ENCODE measurements at regions not wholly inside any gene's neighbourhood (a gene's known extent, or its start where the extent isn't known, plus 50 kb on each side); places are given as distances from the start of the nearest gene placed in this dataset.
A peak's percentile ranks its signal among the peaks of the same experiment; 100 is the strongest.

DNA sequence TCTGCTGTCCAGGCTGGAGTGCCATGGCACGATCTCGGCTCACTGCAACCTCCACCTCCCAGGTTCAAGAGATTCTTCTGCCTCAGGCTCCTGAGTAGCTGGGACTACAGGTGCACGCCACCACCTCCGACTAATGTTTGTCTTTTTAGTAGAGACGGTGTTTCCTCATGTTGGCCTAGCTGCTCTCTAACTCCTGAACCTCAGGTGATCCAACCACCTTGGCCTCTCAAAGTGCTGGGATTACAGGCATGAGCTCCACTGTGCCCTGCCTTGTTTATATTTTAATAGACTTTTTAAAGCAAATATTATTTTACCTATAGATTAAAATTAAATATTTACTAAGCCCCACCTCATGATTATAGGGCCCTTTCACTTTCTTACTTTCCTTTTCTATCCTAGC is 483.2 kb upstream of the EPHA7 start:
- Mint-ChIP-seq H3K36me3 (ENCODE audit: low read depth) (no peaks in the 10 kb centered on the region), H3K9me3 (ENCODE audit: low read depth) (no peaks in the 10 kb centered on the region), H3K4me3 (ENCODE audit: unreplicated experiment) (no peak overlapping the region), H3K4me1 (ENCODE audit: low read depth) (peaks cover 2% of the 10 kb centered on the region), H3K27ac (ENCODE audit: unreplicated experiment) (no peak overlapping the region), H3K27me3 (ENCODE audit: low read depth) (no peaks in the 10 kb centered on the region)
- no peak for DNase-seq (ENCODE audit: low spot score)
- TF ChIP-seq, protein P1, sequence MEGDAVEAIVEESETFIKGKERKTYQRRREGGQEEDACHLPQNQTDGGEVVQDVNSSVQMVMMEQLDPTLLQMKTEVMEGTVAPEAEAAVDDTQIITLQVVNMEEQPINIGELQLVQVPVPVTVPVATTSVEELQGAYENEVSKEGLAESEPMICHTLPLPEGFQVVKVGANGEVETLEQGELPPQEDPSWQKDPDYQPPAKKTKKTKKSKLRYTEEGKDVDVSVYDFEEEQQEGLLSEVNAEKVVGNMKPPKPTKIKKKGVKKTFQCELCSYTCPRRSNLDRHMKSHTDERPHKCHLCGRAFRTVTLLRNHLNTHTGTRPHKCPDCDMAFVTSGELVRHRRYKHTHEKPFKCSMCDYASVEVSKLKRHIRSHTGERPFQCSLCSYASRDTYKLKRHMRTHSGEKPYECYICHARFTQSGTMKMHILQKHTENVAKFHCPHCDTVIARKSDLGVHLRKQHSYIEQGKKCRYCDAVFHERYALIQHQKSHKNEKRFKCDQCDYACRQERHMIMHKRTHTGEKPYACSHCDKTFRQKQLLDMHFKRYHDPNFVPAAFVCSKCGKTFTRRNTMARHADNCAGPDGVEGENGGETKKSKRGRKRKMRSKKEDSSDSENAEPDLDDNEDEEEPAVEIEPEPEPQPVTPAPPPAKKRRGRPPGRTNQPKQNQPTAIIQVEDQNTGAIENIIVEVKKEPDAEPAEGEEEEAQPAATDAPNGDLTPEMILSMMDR (IDR thresholded peaks at IDR 0.05), result no peak

DNA sequence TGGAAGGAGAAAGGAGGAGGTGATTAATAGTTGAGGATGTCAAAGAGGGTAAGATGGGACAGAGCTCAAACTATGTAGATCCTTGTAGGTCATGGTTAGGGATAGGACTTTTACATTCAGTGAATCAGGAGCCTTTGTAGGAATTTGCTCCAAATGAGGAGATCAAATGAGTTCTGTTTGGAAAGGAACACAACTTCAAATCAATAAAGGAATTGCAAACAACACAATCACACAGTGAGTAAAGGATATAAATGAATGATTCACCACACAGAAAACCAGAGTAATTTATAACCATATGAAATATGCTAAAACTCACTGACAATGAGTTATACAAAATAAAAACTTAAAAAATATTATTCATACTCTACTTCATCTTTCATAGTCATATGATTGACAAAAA is 480.8 kb upstream of the EPHA7 start:
- DNase-seq (ENCODE audit: low spot score), result no peak
- H3K27ac Mint-ChIP-seq (ENCODE audit: unreplicated experiment), result no peak overlapping the region
- H3K4me3 Mint-ChIP-seq (ENCODE audit: unreplicated experiment), result no peak overlapping the region
- TF ChIP-seq, protein P1 (IDR thresholded peaks at IDR 0.05), result no peak
- peaks cover 15% of the 10 kb centered on the region for H3K4me1 Mint-ChIP-seq (ENCODE audit: low read depth)
- no peaks in the 10 kb centered on the region for H3K27me3 Mint-ChIP-seq (ENCODE audit: low read depth)
- H3K9me3 Mint-ChIP-seq (ENCODE audit: low read depth), result peaks cover 3% of the 10 kb centered on the region
- no peaks in the 10 kb centered on the region for H3K36me3 Mint-ChIP-seq (ENCODE audit: low read depth)

DNA sequence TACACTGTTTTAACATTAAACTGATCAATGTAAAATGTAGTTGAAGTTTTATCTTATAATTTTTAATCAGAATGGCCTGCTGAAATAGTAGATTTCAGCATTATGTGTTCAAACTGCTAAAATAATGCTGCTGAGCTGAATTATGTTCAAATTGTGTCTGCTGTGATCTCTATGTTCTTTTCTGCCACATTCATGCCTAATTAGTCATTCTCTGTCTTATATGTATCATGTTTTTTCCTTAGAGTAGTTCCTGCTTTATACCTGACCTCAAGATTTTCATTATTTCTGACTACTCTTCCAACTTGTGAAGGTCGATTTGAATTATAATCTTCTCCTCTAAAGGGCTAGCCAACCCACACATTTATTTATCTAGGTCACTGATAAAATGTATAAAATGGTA is 476.7 kb upstream of the EPHA7 start:
- H3K27ac Mint-ChIP-seq (ENCODE audit: unreplicated experiment), result peak overlapping the region; percentile 18
- no peak overlapping the region for H3K4me3 Mint-ChIP-seq (ENCODE audit: unreplicated experiment)
- H3K9me3 Mint-ChIP-seq (ENCODE audit: low read depth), result peaks cover 6% of the 10 kb centered on the region
- peaks cover 1% of the 10 kb centered on the region for H3K36me3 Mint-ChIP-seq (ENCODE audit: low read depth)
- DNase-seq (ENCODE audit: low spot score), result no peak
- TF ChIP-seq, protein P1 (IDR thresholded peaks at IDR 0.05), result no peak
- no peaks in the 10 kb centered on the region for H3K27me3 Mint-ChIP-seq (ENCODE audit: low read depth)
- peaks cover 28% of the 10 kb centered on the region for H3K4me1 Mint-ChIP-seq (ENCODE audit: low read depth)

DNA sequence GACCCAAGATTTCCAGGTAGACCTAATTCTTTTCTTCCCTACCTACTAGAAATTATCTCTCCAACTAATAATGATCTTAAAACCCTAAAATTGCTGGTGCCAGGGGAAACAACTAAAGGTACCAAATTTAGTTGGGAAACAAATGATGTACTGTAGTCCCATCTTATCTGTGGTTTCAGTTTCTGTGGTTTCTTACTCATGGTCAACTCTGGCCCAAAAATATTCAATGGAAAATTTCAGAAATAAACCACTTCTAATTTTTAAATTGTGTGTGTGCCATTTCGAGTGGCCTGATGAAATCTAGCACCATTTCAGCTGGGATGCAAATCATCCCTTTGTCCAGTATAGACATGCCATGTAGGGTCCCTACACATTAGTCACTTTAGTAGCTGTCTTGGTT is 475.2 kb upstream of the EPHA7 start:
- H3K27ac Mint-ChIP-seq (ENCODE audit: unreplicated experiment), result no peak overlapping the region

DNA sequence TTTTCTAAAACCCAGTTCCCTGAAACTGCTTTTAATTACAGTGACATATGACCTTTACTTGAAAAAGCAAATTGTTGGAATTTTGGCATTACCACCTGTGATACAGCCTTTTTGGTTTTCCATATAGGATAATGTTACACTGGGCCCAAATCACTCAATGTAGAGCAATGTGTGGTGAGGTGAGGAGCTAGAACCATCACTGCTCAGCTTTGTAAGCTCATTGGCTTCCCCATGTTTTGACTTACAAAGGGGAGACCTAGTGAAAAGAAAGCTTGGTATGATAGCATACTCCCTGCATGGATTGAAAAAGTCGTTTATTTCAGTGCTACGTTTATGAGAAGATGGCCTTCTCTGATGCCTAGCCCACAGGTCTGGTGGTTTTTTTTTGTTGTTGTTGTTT is 470.4 kb upstream of the EPHA7 start:
- Mint-ChIP-seq H3K36me3 (ENCODE audit: low read depth) (peaks cover 1% of the 10 kb centered on the region), H3K9me3 (ENCODE audit: low read depth) (peaks cover 7% of the 10 kb centered on the region), H3K27ac (ENCODE audit: unreplicated experiment) (no peak overlapping the region), H3K27me3 (ENCODE audit: low read depth) (no peaks in the 10 kb centered on the region), H3K4me1 (ENCODE audit: low read depth) (peaks cover 59% of the 10 kb centered on the region), H3K4me3 (ENCODE audit: unreplicated experiment) (no peak overlapping the region)
- DNase-seq (ENCODE audit: low spot score), result no peak
- TF ChIP-seq, protein P1 (IDR thresholded peaks at IDR 0.05), result no peak

More for the DNA sequence above, 475.2 kb upstream of the EPHA7 start:
- peaks cover 9% of the 10 kb centered on the region for H3K9me3 Mint-ChIP-seq (ENCODE audit: low read depth)
- no peaks in the 10 kb centered on the region for H3K27me3 Mint-ChIP-seq (ENCODE audit: low read depth)
- TF ChIP-seq, protein P1 (IDR thresholded peaks at IDR 0.05), result no peak
- no peak overlapping the region for H3K4me3 Mint-ChIP-seq (ENCODE audit: unreplicated experiment)
- no peak for DNase-seq (ENCODE audit: low spot score)
- H3K4me1 Mint-ChIP-seq (ENCODE audit: low read depth), result peaks cover 28% of the 10 kb centered on the region
- peaks cover 1% of the 10 kb centered on the region for H3K36me3 Mint-ChIP-seq (ENCODE audit: low read depth)

Data from chondrocyte (in vitro differentiated cells).